ENCODE measurements at regions not wholly inside any gene's neighbourhood (a gene's known extent, or its start where the extent isn't known, plus 50 kb on each side); places are given as distances from the start of the nearest gene placed in this dataset.

GRCh38 chr11:127288926-127289325, 288.4 kb upstream of the KIRREL3 start:
- H3K36me3 ChIP-seq (replicated peaks; ENCODE audit: low read depth, low read length): no peaks in the 10 kb centered on the region
- no peaks in the 10 kb centered on the region for H3K4me1 ChIP-seq (ENCODE audit: low read length)
- H3K27ac ChIP-seq (ENCODE audit: low read length): no peak overlapping the region
- no peak overlapping the region for H3K9ac ChIP-seq (ENCODE audit: low read length)
- H4K20me1 ChIP-seq (ENCODE audit: insufficient read depth, low read length): no peaks in the 10 kb centered on the region
- H3K4me3 ChIP-seq (ENCODE audit: low read length): no peak overlapping the region
- no peak overlapping the region for H2AFZ ChIP-seq (ENCODE audit: low read depth, low read length)
- H3K9me3 ChIP-seq (ENCODE audit: insufficient read depth, low read length): no peaks in the 10 kb centered on the region
- no peak overlapping the region for H3K4me2 ChIP-seq (ENCODE audit: low read length)
- H3K79me2 ChIP-seq (ENCODE audit: low read length): no peaks in the 10 kb centered on the region
- no peaks in the 10 kb centered on the region for H3K27me3 ChIP-seq (ENCODE audit: low read depth, low read length)
- TF ChIP-seq EZH2phosphoT487 (IDR thresholded peaks at IDR 0.05; ENCODE audit: low read depth) (no peak), CTCF (IDR thresholded peaks at IDR 0.05; ENCODE audit: low read depth, low read length) (no peak)

- H3K9ac ChIP-seq (ENCODE audit: low read length): no peak overlapping the region
- H3K79me2 ChIP-seq (ENCODE audit: low read length): no peaks in the 10 kb centered on the region
- H3K4me2 ChIP-seq (ENCODE audit: low read length): no peak overlapping the region
- H4K20me1 ChIP-seq (ENCODE audit: insufficient read depth, low read length): no peaks in the 10 kb centered on the region
- H3K4me3 ChIP-seq (ENCODE audit: low read length): no peak overlapping the region
- H2AFZ ChIP-seq (ENCODE audit: low read depth, low read length): no peak overlapping the region
- no peaks in the 10 kb centered on the region for H3K36me3 ChIP-seq (replicated peaks; ENCODE audit: low read depth, low read length)
- no peak overlapping the region for H3K27ac ChIP-seq (ENCODE audit: low read length)
- H3K9me3 ChIP-seq (ENCODE audit: insufficient read depth, low read length): no peaks in the 10 kb centered on the region
- no peaks in the 10 kb centered on the region for H3K4me1 ChIP-seq (ENCODE audit: low read length)
- no peaks in the 10 kb centered on the region for H3K27me3 ChIP-seq (ENCODE audit: low read depth, low read length)
- no peak for TF ChIP-seq EZH2phosphoT487 (IDR thresholded peaks at IDR 0.05; ENCODE audit: low read depth)
- no peak for TF ChIP-seq CTCF (IDR thresholded peaks at IDR 0.05; ENCODE audit: low read depth, low read length)
Observed at GRCh38 chr11:127281534-127281933, 281.0 kb upstream of the KIRREL3 start.

GRCh38 chr11:127275774-127276173, 275.2 kb upstream of the KIRREL3 start:
- Histone ChIP-seq H3K36me3 (replicated peaks; ENCODE audit: low read depth, low read length) (no peaks in the 10 kb centered on the region), H3K4me1 (ENCODE audit: low read length) (no peaks in the 10 kb centered on the region), H3K27ac (ENCODE audit: low read length) (no peak overlapping the region), H3K79me2 (ENCODE audit: low read length) (no peaks in the 10 kb centered on the region), H2AFZ (ENCODE audit: low read depth, low read length) (no peak overlapping the region), H3K4me2 (ENCODE audit: low read length) (no peak overlapping the region), H3K9ac (ENCODE audit: low read length) (no peak overlapping the region), H3K27me3 (ENCODE audit: low read depth, low read length) (no peaks in the 10 kb centered on the region), H3K4me3 (ENCODE audit: low read length) (no peak overlapping the region), H3K9me3 (ENCODE audit: insufficient read depth, low read length) (no peaks in the 10 kb centered on the region), H4K20me1 (ENCODE audit: insufficient read depth, low read length) (no peaks in the 10 kb centered on the region)
- TF ChIP-seq EZH2phosphoT487 (IDR thresholded peaks at IDR 0.05; ENCODE audit: low read depth) (no peak), CTCF (IDR thresholded peaks at IDR 0.05; ENCODE audit: low read depth, low read length) (no peak)

- Histone ChIP-seq H3K36me3 (replicated peaks; ENCODE audit: low read depth, low read length) (no peaks in the 10 kb centered on the region), H3K9ac (ENCODE audit: low read length) (no peak overlapping the region), H4K20me1 (ENCODE audit: insufficient read depth, low read length) (no peaks in the 10 kb centered on the region), H3K9me3 (ENCODE audit: insufficient read depth, low read length) (no peaks in the 10 kb centered on the region), H2AFZ (ENCODE audit: low read depth, low read length) (no peak overlapping the region), H3K4me3 (ENCODE audit: low read length) (no peak overlapping the region), H3K79me2 (ENCODE audit: low read length) (no peaks in the 10 kb centered on the region), H3K4me2 (ENCODE audit: low read length) (no peak overlapping the region), H3K27me3 (ENCODE audit: low read depth, low read length) (no peaks in the 10 kb centered on the region), H3K27ac (ENCODE audit: low read length) (no peak overlapping the region), H3K4me1 (ENCODE audit: low read length) (no peaks in the 10 kb centered on the region)
- TF ChIP-seq EZH2phosphoT487 (IDR thresholded peaks at IDR 0.05; ENCODE audit: low read depth): no peak
- no peak for TF ChIP-seq CTCF (IDR thresholded peaks at IDR 0.05; ENCODE audit: low read depth, low read length)
Observed at GRCh38 chr11:127274328-127274676, 273.7 kb upstream of the KIRREL3 start.

Data from OCI-LY3 (cell line).